ENCODE measurements at regions not wholly inside any gene's neighbourhood (a gene's known extent, or its start where the extent isn't known, plus 50 kb on each side); places are given as distances from the start of the nearest gene placed in this dataset.
"Not testable (repeated sequence)": the region's sequence is repeated elsewhere in the genome, so short reads cannot be mapped to it uniquely, and the experiment has no call there.

DNA sequence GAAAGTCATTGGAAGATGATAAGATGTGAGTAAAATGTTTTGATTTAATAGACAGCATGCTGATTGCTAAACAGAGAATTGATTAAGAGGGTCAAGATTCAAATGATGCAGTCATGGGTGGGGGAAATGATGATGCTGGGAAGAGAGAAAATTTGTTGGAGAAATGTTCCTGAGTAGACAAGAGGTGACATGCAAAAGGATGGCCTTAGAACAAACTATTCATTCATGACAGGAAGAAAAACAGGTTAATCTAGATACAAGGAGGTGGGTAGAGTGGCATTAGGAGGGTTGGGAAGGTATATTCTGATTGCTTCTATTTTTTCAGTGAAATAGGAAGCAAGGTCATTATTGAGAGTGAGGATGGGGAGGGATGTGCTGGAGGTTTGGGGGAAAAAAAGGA, 146.7 kb downstream of the SEM1 start:
- TF ChIP-seq, protein P1, sequence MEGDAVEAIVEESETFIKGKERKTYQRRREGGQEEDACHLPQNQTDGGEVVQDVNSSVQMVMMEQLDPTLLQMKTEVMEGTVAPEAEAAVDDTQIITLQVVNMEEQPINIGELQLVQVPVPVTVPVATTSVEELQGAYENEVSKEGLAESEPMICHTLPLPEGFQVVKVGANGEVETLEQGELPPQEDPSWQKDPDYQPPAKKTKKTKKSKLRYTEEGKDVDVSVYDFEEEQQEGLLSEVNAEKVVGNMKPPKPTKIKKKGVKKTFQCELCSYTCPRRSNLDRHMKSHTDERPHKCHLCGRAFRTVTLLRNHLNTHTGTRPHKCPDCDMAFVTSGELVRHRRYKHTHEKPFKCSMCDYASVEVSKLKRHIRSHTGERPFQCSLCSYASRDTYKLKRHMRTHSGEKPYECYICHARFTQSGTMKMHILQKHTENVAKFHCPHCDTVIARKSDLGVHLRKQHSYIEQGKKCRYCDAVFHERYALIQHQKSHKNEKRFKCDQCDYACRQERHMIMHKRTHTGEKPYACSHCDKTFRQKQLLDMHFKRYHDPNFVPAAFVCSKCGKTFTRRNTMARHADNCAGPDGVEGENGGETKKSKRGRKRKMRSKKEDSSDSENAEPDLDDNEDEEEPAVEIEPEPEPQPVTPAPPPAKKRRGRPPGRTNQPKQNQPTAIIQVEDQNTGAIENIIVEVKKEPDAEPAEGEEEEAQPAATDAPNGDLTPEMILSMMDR (IDR thresholded peaks at IDR 0.05; ENCODE audit: borderline replicate concordance, control extremely low read depth, extremely low read depth, insufficient read depth, missing control alignments), result no peak
- no peak for DNase-seq (ENCODE audit: low spot score)
- in situ Hi-C loops (cut with MboI; ENCODE audit: low sequenced_read_pairs, unreplicated experiment), result no loop called here

DNA sequence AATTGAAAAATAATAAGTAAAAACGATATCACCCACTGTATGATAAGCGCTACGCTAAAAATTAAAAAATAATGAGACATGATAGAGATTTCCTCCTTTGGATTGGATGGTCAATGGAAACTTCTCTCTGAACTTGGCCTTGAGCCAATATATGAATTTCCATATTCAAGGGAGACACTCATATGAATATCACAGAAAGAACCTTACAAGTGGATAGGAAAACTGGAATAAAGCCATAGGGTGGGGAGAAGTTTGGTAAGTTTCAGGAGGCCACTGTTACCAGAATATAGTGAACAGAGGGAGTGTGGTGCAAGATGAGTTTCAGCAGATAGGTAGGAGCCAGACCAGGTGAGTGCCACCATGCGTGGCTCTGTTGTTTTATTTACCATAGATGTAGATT, 147.2 kb downstream of the SEM1 start:
- DNase-seq (ENCODE audit: low spot score), result no peak
- in situ Hi-C loops (cut with MboI; ENCODE audit: low sequenced_read_pairs, unreplicated experiment), result no loop called here
- TF ChIP-seq, protein P1 (IDR thresholded peaks at IDR 0.05; ENCODE audit: borderline replicate concordance, control extremely low read depth, extremely low read depth, insufficient read depth, missing control alignments), result no peak

DNA sequence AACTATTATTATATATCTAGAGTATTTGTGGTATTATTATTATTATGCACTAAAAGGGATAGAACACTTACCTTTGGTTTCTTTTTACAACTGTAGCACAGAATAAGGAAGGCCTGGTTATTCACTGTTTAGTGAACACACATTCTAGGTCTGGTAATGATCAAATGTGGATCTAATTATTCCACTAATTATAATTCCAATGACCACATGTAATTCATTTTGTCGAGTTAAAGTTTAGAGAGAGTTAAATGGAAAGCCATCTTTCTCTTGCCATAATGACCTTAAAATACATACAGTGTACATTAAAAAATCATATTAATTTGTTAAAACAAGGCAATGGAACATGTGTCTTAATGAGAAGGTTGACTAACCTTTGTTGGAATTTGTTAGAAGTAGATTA, 147.8 kb downstream of the SEM1 start:
- TF ChIP-seq, protein P1 (IDR thresholded peaks at IDR 0.05; ENCODE audit: borderline replicate concordance, control extremely low read depth, extremely low read depth, insufficient read depth, missing control alignments), result no peak
- no peak for DNase-seq (ENCODE audit: low spot score)
- in situ Hi-C loops (cut with MboI; ENCODE audit: low sequenced_read_pairs, unreplicated experiment), result no loop called here

DNA sequence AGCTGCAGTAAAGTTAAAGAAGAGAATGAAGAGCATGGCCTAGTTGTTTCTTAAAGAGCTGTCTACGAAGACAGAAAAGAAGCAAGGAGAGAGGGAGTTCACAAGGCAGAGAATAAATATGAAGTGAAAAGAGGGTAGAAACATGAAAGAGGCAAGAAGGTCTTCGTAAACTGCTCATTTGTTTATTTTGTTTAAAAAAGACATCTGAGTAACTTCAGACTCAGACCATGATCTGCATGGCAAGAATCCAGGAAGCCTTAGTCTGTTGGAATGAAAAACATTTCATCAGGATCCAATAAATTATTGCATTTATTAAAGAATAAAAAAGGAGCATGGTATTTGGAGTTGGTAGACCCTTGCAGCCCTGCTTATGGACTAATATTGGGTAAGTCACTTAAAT, 151.1 kb downstream of the SEM1 start:
- TF ChIP-seq, protein P1 (IDR thresholded peaks at IDR 0.05; ENCODE audit: borderline replicate concordance, control extremely low read depth, extremely low read depth, insufficient read depth, missing control alignments), result no peak
- no peak for DNase-seq (ENCODE audit: low spot score)
- in situ Hi-C loops (cut with MboI; ENCODE audit: low sequenced_read_pairs, unreplicated experiment), result no loop called here

DNA sequence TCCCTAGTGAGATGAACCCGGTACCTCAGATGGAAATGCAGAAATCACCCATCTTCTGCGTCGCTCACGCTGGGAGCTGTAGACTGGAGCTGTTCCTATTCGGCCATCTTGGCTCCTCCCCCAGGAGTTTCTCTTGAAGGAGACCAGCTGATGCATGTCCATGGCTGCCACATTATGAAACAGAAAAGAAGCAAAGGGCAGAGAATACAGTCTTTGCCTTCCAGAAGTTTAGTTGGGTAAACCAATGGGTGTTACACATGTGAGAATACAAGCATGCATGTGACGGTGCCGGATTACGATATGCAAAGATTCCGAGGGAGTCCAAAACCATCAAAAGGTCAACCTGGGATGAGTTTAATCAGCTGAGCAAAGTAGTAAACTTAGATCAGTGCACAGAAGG, 151.6 kb downstream of the SEM1 start:
- in situ Hi-C loops (cut with MboI; ENCODE audit: low sequenced_read_pairs, unreplicated experiment), result no loop called here
- TF ChIP-seq, protein P1 (IDR thresholded peaks at IDR 0.05; ENCODE audit: borderline replicate concordance, control extremely low read depth, extremely low read depth, insufficient read depth, missing control alignments), result no peak
- DNase-seq (ENCODE audit: low spot score), result no peak

DNA sequence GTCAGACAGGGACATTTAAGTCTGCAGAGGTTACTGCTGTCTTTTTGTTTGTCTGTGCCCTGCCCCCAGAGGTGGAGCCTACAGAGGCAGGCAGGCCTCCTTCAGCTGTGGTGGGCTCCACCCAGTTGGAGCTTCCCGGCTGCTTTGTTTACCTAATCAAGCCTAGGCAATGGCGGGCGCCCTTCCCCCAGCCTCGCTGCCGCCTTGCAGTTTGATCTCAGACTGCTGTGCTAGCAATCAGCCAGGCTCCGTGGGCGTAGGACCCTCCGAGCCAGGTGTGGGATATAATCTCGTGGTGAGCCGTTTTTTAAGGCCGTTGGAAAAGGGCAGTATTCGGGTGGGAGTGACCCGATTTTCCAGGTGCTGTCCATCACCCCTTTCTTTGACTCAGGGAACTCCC, 152.0 kb downstream of the SEM1 start:
- DNase-seq (ENCODE audit: low spot score); in situ Hi-C loops (cut with MboI; ENCODE audit: low sequenced_read_pairs, unreplicated experiment): not testable (repeated sequence)

DNA sequence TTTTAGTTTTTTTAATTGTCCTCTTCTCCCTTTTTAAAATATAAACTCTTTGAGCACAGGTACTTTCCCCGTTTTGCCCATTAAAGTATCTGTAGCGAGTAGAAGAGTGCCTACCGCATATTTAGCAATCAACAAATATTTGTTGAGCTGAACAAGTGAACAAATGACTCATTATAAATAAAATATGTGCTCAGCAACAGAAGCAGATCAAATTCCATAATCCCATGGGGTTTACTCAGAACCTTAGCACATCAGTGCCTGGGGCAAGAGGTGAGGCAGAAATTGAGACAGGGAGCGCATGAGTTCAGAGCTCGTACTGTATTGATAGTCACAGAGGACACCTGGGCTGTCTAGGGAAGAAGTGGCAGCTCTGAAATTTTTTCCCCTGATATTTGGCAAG, 161.0 kb downstream of the SEM1 start:
- TF ChIP-seq, protein P1 (IDR thresholded peaks at IDR 0.05; ENCODE audit: borderline replicate concordance, control extremely low read depth, extremely low read depth, insufficient read depth, missing control alignments), result no peak
- in situ Hi-C loops (cut with MboI; ENCODE audit: low sequenced_read_pairs, unreplicated experiment), result no loop called here
- DNase-seq (ENCODE audit: low spot score), result no peak

Data from GM13976 (cell line).